Astrocyte of the spinal cord (primary cell): ENCODE measurements at regions not wholly inside any gene's neighbourhood (a gene's known extent, or its start where the extent isn't known, plus 50 kb on each side); places are given as distances from the start of the nearest gene placed in this dataset.
"Not testable (repeated sequence)": the region's sequence is repeated elsewhere in the genome, so short reads cannot be mapped to it uniquely, and the experiment has no call there.

ENCODE experiments used
- DNase-seq: peaks from one replicate; pipeline ENCODE4 v3.0.0; 2011; ENCODE audit warnings: low read depth, low spot score
- H3K4me3 ChIP-seq: 2 replicates; pipeline ENCODE4 v1.5.1; 2011; ENCODE audit warnings: low read depth, mild to moderate bottlenecking, low read length, moderate library complexity
- CTCF ChIP-seq: IDR thresholded peaks from 2 replicates; pipeline ENCODE4 v1.5.1; 2012; ENCODE audit warnings: low read depth, mild to moderate bottlenecking, low read length, inconsistent platforms
- in situ Hi-C: cut with HindIII; loops from 2 replicates; pipeline ENCODE4 v1.10.0; 2017; ENCODE audit warnings: low sequenced_read_pairs

DNA sequence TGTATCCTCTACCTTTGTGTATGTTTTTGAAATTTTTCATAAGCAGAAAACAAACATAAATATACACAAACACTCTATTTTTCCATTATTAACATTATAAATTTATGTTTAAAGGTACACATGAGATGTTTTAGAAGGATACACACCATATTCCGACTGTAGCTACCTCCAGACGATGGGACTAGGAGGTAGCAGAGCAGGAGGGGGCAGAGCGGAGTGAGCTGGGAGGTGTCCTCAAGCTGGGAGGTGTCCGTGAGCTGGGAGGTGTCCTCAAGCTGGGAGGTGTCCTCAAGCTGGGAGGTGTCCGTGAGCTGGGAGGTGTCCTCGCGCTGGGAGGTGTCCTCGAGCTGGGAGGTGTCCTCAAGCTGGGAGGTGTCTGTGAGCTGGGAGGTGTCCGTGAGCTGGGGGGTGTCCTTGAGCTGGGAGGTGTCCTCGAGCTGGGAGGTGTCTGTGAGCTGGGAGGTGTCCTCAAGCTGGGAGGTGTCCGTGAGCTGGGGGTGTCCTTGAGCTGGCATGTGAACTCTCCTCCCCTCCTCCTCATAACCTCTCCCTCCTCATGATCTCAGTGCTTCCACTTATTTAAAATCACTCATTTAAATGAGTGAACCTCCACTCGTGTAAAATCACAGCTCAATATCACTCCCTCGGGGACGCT, 346.9 kb upstream of the SFSWAP start:
- no peak for DNase-seq
- in situ Hi-C loops, result no loop called here
- TF ChIP-seq CTCF, result no peak
- H3K4me3 ChIP-seq, result no peak overlapping the region

DNA sequence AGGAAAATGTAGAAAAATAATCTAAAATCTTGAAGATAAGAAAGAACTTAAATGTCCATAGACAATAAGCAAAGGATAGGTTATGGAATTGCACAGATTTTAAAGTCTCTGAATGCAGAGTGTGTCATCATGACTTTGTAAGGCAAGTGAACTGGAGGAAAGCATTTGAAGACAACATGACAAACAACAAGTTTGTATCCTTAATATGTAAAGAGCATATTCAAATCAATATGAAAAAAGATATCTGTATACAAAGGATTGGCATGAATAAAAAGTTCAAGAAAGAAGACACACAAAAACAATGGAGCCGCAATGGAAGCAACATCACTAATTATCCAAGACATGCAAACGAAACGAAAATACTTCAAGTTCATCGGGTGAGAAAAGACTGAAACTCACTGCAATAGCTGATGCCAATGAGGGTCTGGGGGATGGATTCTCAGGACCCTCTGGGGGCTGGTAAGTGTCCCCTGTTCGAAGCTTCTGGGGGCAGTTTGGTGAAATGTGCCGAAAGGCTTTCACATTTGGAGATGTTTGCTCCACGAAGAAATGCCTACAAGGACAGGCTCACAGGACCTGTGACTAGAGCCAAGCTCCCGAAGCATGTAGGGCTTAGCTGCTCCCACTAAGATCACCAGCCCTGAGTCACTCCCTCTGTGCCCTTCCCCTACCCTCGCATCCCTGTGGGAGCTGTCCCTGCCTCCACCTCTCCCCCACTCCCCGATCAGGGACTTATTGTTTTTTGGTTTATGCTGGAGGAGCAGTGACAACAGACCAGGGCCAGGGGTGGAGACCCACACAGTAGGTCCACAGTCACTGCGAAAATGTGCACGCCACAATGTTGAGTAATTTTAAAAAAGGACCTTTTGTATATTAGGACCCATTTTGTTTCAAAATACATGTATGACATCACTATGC, 345.7 kb upstream of the SFSWAP start:
- in situ Hi-C loops, result no loop called here
- no peak for TF ChIP-seq CTCF
- H3K4me3 ChIP-seq, result no peak overlapping the region

DNA sequence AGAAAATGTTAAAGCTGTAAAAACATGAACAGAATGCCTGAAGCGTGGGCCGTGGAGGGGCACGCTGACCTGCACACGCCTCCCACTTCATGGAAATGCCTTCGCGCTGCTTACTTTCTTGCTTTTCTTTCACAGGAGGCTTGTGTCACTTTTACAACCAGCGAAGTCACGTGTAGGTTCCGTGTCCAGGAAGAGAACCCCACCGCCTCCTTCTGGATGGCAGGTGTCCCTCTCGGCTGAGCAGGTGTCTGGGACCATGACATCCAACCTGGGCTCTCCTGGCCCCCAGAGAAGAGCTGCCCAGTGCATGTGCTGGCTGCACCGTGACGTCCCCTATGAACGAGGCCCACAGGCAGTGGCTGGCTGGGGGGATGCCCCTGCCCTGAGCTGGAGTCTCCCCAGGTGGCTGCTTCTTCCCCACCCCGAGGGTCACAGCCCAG, 345.0 kb upstream of the SFSWAP start:
- no peak overlapping the region for H3K4me3 ChIP-seq
- DNase-seq, result no peak
- in situ Hi-C loops, result no loop called here
- TF ChIP-seq CTCF, result no peak

More for the DNA sequence above, 345.7 kb upstream of the SFSWAP start:
- DNase-seq, result no peak

- TF ChIP-seq CTCF, result no peak
- in situ Hi-C loops, result no loop called here
- DNase-seq, result no peak
- no peak overlapping the region for H3K4me3 ChIP-seq
These were observed 344.5 kb upstream of the SFSWAP start for GRCh38 chr12:131366261-131366871.

DNA sequence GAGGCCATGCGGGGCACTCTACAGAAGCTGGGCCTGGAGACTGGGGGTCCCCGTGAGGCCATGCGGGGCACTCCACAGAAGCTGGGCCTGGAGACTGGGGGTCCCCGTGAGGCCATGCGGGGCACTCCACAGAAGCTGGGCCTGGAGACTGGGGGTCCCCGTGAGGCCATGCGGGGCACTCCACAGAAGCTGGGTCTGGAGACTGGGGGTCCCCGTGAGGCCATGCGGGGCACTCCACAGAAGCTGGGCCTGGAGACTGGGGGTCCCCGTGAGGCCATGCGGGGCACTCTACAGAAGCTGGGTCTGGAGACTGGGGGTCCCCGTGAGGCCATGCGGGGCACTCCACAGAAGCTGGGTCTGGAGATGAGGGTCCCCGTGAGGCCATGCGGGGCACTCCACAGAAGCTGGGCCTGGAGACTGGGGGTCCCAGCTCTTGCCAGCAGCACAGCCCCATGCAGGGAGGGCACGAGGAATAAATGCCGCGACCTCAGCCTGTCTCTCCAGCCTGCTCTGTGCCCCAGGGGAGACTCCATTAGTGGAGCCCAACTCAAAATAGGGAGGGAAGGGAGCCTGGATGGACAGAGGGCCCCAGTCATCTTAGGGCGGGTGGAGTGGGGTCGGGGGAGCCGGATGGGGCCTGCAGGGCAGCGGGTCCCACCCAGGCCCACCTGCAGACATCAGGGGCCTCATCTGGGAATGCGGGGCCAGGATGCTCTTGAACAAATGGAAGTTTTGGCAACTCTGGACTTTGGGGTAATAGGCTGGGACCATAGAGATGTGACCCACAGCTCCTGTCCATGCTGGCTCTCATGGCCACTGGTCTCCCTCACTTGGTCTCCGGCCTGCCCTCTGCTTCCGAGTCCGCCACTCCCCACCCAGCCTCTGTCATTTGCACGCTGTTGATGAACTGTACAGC, 343.6 kb upstream of the SFSWAP start:
- DNase-seq, H3K4me3 ChIP-seq, in situ Hi-C loops: not testable (repeated sequence)

GRCh38 chr12:131367983-131368667, 342.8 kb upstream of the SFSWAP start:
- no peak overlapping the region for H3K4me3 ChIP-seq
- no peak for DNase-seq
- TF ChIP-seq CTCF, result no peak
- in situ Hi-C loops, result no loop called here
